ENCODE measurements at regions not wholly inside any gene's neighbourhood (a gene's known extent, or its start where the extent isn't known, plus 50 kb on each side); places are given as distances from the start of the nearest gene placed in this dataset.

GRCh38 chr15:93658026-93658816 lies 569.2 kb upstream of the RGMA start (continued):
- TF ChIP-seq SPI1 (IDR thresholded peaks at IDR 0.05; ENCODE audit: borderline replicate concordance, insufficient read depth, low read depth, low read length), result no peak
- TF ChIP-seq BCL11A (IDR thresholded peaks at IDR 0.05; ENCODE audit: low read depth, low read length), result no peak
- TF ChIP-seq POLR2AphosphoS5 (IDR thresholded peaks at IDR 0.05; ENCODE audit: low read length), result no peak
- no peak for TF ChIP-seq ZNF207 (IDR thresholded peaks at IDR 0.05; ENCODE audit: borderline replicate concordance)
- TF ChIP-seq NFYB (IDR thresholded peaks at IDR 0.05; ENCODE audit: insufficient read depth, low read depth, low read length), result no peak
- no peak for TF ChIP-seq RB1 (IDR thresholded peaks at IDR 0.05; ENCODE audit: borderline replicate concordance)
- no peak for TF ChIP-seq CHD2 (IDR thresholded peaks at IDR 0.05; ENCODE audit: borderline replicate concordance, low read depth, low read length)
- no peak for TF ChIP-seq ATF7 (IDR thresholded peaks at IDR 0.05; ENCODE audit: low read depth)

- Histone ChIP-seq H3K9ac (ENCODE audit: control insufficient read depth, insufficient read depth, low read length) (no peak overlapping the region), H3K4me1 (ENCODE audit: control insufficient read depth, insufficient read depth, low read length) (no peaks in the 10 kb centered on the region), H4K20me1 (ENCODE audit: control insufficient read depth, insufficient read depth) (no peaks in the 10 kb centered on the region), H3K4me3 (no peak overlapping the region), H2AFZ (ENCODE audit: control insufficient read depth, low read depth, low read length) (no peak overlapping the region), H3K27me3 (replicated peaks in 1 of 2; ENCODE audit: control insufficient read depth in 2 of 2, insufficient read depth in 2 of 2, low read length in 1 of 2) (no peaks in the 10 kb centered on the region), H3K79me2 (ENCODE audit: control insufficient read depth, insufficient read depth, low read length) (no peaks in the 10 kb centered on the region), H3K9me3 (replicated peaks; ENCODE audit: control insufficient read depth, insufficient read depth, low read length) (no peaks in the 10 kb centered on the region), H3K27ac (ENCODE audit: control insufficient read depth, insufficient read depth) (no peak overlapping the region), H3K4me2 (ENCODE audit: control insufficient read depth, insufficient read depth) (no peak overlapping the region), H3K36me3 (ENCODE audit: control insufficient read depth in 2 of 2, insufficient read depth in 2 of 2, low read length in 1 of 2) (no peaks in the 10 kb centered on the region)
- ChIA-PET POLR2A (no interaction called here), SMC1A (ENCODE audit: uncharacterized antibody, unreplicated experiment) (no interaction called here), CTCF (no interaction called here), RAD21 (ENCODE audit: unreplicated experiment) (no interaction called here)
- BruUV-seq (replicated peaks), result no TSS peak
- no peak for ATAC-seq
- WGBS (ENCODE audit: insufficient coverage, insufficient replicate concordance, low lambda C conversion rate, missing lambda C conversion rate), result 8% methylated on average over 2 of the region's 2 CpGs
- intact Hi-C loops (cut with micrococcal nuclease; ENCODE audit: unreplicated experiment), result loop anchor here (10.0 kb wide), 1 partner anchor 59 kb away; no protein-coding TSS in a partner anchor
- TF ChIP-seq NFYB (IDR thresholded peaks at IDR 0.05; ENCODE audit: insufficient read depth, low read depth, low read length), result no peak
- TF ChIP-seq BMI1 (IDR thresholded peaks at IDR 0.05; ENCODE audit: borderline replicate concordance), result no peak
- TF ChIP-seq STAT3 (IDR thresholded peaks at IDR 0.05; ENCODE audit: low read depth, low read length), result no peak
- no peak for TF ChIP-seq ZBED1 (IDR thresholded peaks at IDR 0.05; ENCODE audit: borderline replicate concordance)
- TF ChIP-seq NR2F1 (conservative IDR thresholded peaks at IDR 0.05), result no peak
- TF ChIP-seq YY1 (IDR thresholded peaks at IDR 0.05; ENCODE audit: low read depth, low read length), result no peak
- TF ChIP-seq NFIC (IDR thresholded peaks at IDR 0.05; ENCODE audit: low read depth, low read length), result no peak
- TF ChIP-seq ZNF274 (IDR thresholded peaks at IDR 0.05; ENCODE audit: insufficient read depth, insufficient read length), result no peak
- TF ChIP-seq NKRF (conservative IDR thresholded peaks at IDR 0.05), result no peak
- TF ChIP-seq RB1 (IDR thresholded peaks at IDR 0.05; ENCODE audit: borderline replicate concordance), result no peak
- TF ChIP-seq SPI1 (IDR thresholded peaks at IDR 0.05; ENCODE audit: borderline replicate concordance, insufficient read depth, low read depth, low read length), result no peak
- no peak for TF ChIP-seq ZNF217 (IDR thresholded peaks at IDR 0.05)
- no peak for TF ChIP-seq FOXK2 (IDR thresholded peaks at IDR 0.05)
- TF ChIP-seq ZNF622 (IDR thresholded peaks at IDR 0.05), result no peak
- no peak for TF ChIP-seq ZBTB33 (IDR thresholded peaks at IDR 0.05)
- TF ChIP-seq CREB1 (IDR thresholded peaks at IDR 0.05; ENCODE audit: low read depth), result no peak
- no peak for TF ChIP-seq TCF7 (IDR thresholded peaks at IDR 0.05; ENCODE audit: borderline replicate concordance)
- DNase-seq (ENCODE audit: low read depth, low spot score), result no peak
- in situ Hi-C loops (cut with MboI), result no loop called here
- FAIRE-seq, result no peak
Measured at GRCh38 chr15:93656041-93656440, 567.0 kb upstream of the RGMA start.

Measured in GM12878 (cell line).